ENCODE measurements at regions not wholly inside any gene's neighbourhood (a gene's known extent, or its start where the extent isn't known, plus 50 kb on each side); places are given as distances from the start of the nearest gene placed in this dataset.

- no peak for TF ChIP-seq EZH2 (IDR thresholded peaks at IDR 0.05)
- no peak for TF ChIP-seq CTCF (IDR thresholded peaks at IDR 0.05)
These were observed 376.0 kb upstream of the ONECUT1 start for GRCh38 chr15:53165988-53166683.
